Natural killer cell treated with Interleukin-12 subunit alpha and Interleukin-12 subunit beta and Interleukin-15 and Interleukin-18, amount 100 ng/mL, for 72 hours (primary cell): ENCODE measurements at regions not wholly inside any gene's neighbourhood (a gene's known extent, or its start where the extent isn't known, plus 50 kb on each side); places are given as distances from the start of the nearest gene placed in this dataset.

Source experiments
- ATAC-seq, 2 donors: fragments of 150-1000 bp; cut with Tn5 transposase in 1 of 2; sonication (Bioruptor Pico), chemical (Tn5 transposase) in 1 of 2; 2 replicates each; pipeline ENCODE4 v1.10.0; 2021
- DNase-seq: peaks from one replicate; pipeline ENCODE4 v3.0.0; 2022; ENCODE audit warnings: low spot score
- H3K27ac Mint-ChIP-seq, 2 donors: 1 replicate in 1 of 2; 2 replicates in 1 of 2; pipeline ENCODE4 v1.8.0; 2022; ENCODE audit warnings: mixed read lengths in 2 of 2, mild to moderate bottlenecking in 1 of 2, moderate library complexity in 1 of 2
- H3K27me3 Mint-ChIP-seq, 2 donors: 1 replicate in 1 of 2; 2 replicates in 1 of 2; pipeline ENCODE4 v1.8.0; 2022; ENCODE audit warnings: mixed read lengths in 2 of 2
- H3K36me3 Mint-ChIP-seq: one replicate; pipeline ENCODE4 v1.8.0; 2022; ENCODE audit warnings: mixed read lengths
- H3K4me1 Mint-ChIP-seq, 2 donors: 1 replicate in 1 of 2; 2 replicates in 1 of 2; pipeline ENCODE4 v1.8.0; 2022; ENCODE audit warnings: low read depth in 2 of 2, mixed read lengths in 2 of 2, mild to moderate bottlenecking in 1 of 2
- H3K4me3 Mint-ChIP-seq: one replicate; pipeline ENCODE4 v1.8.0; 2022; ENCODE audit warnings: mixed read lengths
- H3K9me3 Mint-ChIP-seq: 2 replicates; pipeline ENCODE4 v1.8.0; 2022; ENCODE audit warnings: mixed read lengths

DNA sequence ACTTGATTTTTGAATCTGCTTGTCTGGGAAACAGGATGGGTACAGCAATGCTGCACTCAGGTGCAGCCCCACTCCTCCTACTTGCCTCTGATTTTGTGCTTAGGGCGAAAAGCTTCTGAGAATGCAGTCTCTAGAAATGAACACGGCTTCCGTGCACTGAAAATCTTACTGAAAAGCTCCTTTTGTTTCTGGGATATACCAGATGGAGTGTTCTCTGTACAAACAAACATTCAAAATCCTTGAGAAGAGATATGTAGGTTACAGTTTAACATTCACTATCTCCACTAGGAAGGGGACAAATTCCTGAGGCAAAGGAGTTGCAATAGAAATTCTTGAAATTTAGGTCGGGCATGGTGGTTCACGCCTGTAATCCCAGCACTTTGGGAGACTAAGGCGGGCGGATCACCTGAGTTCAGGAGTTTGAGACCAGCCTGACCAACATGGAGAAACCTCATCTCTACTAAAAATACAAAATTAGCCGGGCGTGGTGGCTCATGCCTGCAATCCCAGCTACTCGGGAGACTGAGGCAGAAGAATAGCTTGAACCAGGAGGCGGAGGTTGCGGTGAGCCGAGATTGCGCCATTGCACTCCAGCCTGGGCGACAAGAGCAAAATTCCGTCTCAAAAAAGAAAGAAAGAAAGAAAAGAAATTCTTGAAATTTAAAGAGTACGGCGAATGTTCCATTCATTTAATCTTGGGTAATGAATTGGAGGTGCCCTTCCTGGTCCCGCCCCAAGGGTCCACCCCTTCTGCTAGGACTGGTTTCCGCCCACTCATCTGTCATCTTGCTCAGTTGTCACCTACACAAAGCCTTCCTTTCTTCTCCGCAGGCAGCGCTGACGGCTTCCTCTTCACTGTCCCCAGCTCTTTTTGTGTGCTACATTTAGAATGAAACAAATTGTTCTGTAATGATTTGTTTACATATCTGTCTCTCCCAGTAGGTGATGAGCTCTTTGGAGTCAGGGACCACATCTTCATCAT lies 92.4 kb downstream of the SOCS6 start:
- Mint-ChIP-seq H3K36me3 (no peaks in the 10 kb centered on the region), H3K4me1 (peaks cover 0 to 5% of the 10 kb centered on the region in 2 donors), H3K4me3 (no peak overlapping the region), H3K9me3 (peaks cover 3% of the 10 kb centered on the region), H3K27me3 (peaks cover 0 to 7% of the 10 kb centered on the region in 2 donors), H3K27ac (no peak overlapping the region)
- no peak for ATAC-seq
- no peak for DNase-seq
